ENCODE measurements at regions not wholly inside any gene's neighbourhood (a gene's known extent, or its start where the extent isn't known, plus 50 kb on each side); places are given as distances from the start of the nearest gene placed in this dataset.

DNA sequence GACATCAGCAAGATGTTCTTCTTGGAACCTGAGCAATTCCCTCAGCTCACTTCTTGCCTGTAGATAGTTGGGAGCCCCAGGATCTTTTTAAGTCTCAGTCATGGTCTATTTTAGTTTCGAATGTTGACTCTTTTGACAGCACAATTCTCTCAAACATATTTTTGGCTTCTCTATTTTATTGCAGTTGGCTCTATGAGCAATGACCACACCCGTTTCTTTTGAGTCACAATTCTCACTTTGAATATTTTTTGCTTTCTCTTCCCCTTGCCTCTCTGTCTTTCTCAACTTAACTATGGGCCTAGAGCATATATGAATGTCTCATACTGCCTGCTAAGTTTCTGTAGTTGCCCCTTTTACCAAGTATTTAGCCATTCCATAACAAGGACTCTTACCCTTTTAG is 222.8 kb downstream of the PTN start:
- H3K4me3 ChIP-seq: no peak overlapping the region
- H3K79me2 ChIP-seq (replicated peaks; ENCODE audit: insufficient read depth): no peaks in the 10 kb centered on the region
- H3K4me2 ChIP-seq: no peak overlapping the region
- H3K27me3 ChIP-seq (ENCODE audit: insufficient read depth): no peaks in the 10 kb centered on the region
- no peaks in the 10 kb centered on the region for H3K4me1 Mint-ChIP-seq
- ATAC-seq: no peak
- no peak overlapping the region for H3K4me3 Mint-ChIP-seq
- H3K9me2 ChIP-seq (ENCODE audit: insufficient read depth): no peaks in the 10 kb centered on the region
- peaks cover 3% of the 10 kb centered on the region for H3K27me3 Mint-ChIP-seq (ENCODE audit: insufficient read depth, low read depth, poor library complexity)
- TF ChIP-seq CREB1 (CRISPR knock-in tag; IDR thresholded peaks at IDR 0.05; ENCODE audit: low read depth): no peak
- no peak for TF ChIP-seq EZH2 (IDR thresholded peaks at IDR 0.05; ENCODE audit: low read depth, unreplicated experiment)
- no peak for TF ChIP-seq EZH2phosphoT487 (IDR thresholded peaks at IDR 0.05; ENCODE audit: unreplicated experiment)
- TF ChIP-seq, protein P1, sequence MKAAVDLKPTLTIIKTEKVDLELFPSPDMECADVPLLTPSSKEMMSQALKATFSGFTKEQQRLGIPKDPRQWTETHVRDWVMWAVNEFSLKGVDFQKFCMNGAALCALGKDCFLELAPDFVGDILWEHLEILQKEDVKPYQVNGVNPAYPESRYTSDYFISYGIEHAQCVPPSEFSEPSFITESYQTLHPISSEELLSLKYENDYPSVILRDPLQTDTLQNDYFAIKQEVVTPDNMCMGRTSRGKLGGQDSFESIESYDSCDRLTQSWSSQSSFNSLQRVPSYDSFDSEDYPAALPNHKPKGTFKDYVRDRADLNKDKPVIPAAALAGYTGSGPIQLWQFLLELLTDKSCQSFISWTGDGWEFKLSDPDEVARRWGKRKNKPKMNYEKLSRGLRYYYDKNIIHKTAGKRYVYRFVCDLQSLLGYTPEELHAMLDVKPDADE (IDR thresholded peaks at IDR 0.05): no peak
- TF ChIP-seq POLR2AphosphoS5 (IDR thresholded peaks at IDR 0.05; ENCODE audit: low read depth): no peak
- no peak for TF ChIP-seq STAT1 (IDR thresholded peaks at IDR 0.05; ENCODE audit: unreplicated experiment)
- no peak for TF ChIP-seq REST (IDR thresholded peaks at IDR 0.05; ENCODE audit: unreplicated experiment)
- no peaks in the 10 kb centered on the region for H3F3A ChIP-seq (replicated peaks; ENCODE audit: low read depth)
- no peak overlapping the region for H3K27ac ChIP-seq (ENCODE audit: low read depth)
- H3K9me3 Mint-ChIP-seq: no peaks in the 10 kb centered on the region; the same call in 2 of the 3 replicates
- H3K36me3 ChIP-seq (ENCODE audit: insufficient read depth): no peaks in the 10 kb centered on the region
- H2AFZ ChIP-seq: no peak overlapping the region
- H4K20me1 ChIP-seq (replicated peaks; ENCODE audit: insufficient read depth): no peaks in the 10 kb centered on the region
- no peak for DNase-seq (ENCODE audit: low spot score)
- H3K4me1 ChIP-seq (ENCODE audit: insufficient read depth): no peaks in the 10 kb centered on the region
- H3K27ac Mint-ChIP-seq: no peak overlapping the region
- no peaks in the 10 kb centered on the region for H3K36me3 Mint-ChIP-seq (ENCODE audit: low read depth)

- Mint-ChIP-seq H3K36me3 (ENCODE audit: low read depth) (no peaks in the 10 kb centered on the region; the same call in 2 of the 3 replicates), H3K4me3 (no peak overlapping the region), H3K4me1 (no peaks in the 10 kb centered on the region; the same call in 2 of the 3 replicates), H3K9me3 (peaks cover 6% of the 10 kb centered on the region; the same call in 2 of the 3 replicates), H3K27ac (no peak overlapping the region), H3K27me3 (ENCODE audit: insufficient read depth, low read depth, poor library complexity) (peaks cover 2% of the 10 kb centered on the region)
- H3F3A ChIP-seq (replicated peaks; ENCODE audit: low read depth): no peaks in the 10 kb centered on the region
- no peaks in the 10 kb centered on the region for H3K79me2 ChIP-seq (replicated peaks; ENCODE audit: insufficient read depth)
- H3K4me3 ChIP-seq: no peak overlapping the region
- H3K9me2 ChIP-seq (ENCODE audit: insufficient read depth): no peaks in the 10 kb centered on the region
- no peaks in the 10 kb centered on the region for H3K4me1 ChIP-seq (ENCODE audit: insufficient read depth)
- ATAC-seq (no peak), DNase-seq (ENCODE audit: low spot score) (no peak)
- H3K27me3 ChIP-seq (ENCODE audit: insufficient read depth): no peaks in the 10 kb centered on the region
- H3K36me3 ChIP-seq (ENCODE audit: insufficient read depth): no peaks in the 10 kb centered on the region
- no peaks in the 10 kb centered on the region for H4K20me1 ChIP-seq (replicated peaks; ENCODE audit: insufficient read depth)
- H2AFZ ChIP-seq: no peak overlapping the region
- H3K4me2 ChIP-seq: no peak overlapping the region
- no peak overlapping the region for H3K27ac ChIP-seq (ENCODE audit: low read depth)
- no peak for TF ChIP-seq EZH2 (IDR thresholded peaks at IDR 0.05; ENCODE audit: low read depth, unreplicated experiment)
- TF ChIP-seq, protein P2, sequence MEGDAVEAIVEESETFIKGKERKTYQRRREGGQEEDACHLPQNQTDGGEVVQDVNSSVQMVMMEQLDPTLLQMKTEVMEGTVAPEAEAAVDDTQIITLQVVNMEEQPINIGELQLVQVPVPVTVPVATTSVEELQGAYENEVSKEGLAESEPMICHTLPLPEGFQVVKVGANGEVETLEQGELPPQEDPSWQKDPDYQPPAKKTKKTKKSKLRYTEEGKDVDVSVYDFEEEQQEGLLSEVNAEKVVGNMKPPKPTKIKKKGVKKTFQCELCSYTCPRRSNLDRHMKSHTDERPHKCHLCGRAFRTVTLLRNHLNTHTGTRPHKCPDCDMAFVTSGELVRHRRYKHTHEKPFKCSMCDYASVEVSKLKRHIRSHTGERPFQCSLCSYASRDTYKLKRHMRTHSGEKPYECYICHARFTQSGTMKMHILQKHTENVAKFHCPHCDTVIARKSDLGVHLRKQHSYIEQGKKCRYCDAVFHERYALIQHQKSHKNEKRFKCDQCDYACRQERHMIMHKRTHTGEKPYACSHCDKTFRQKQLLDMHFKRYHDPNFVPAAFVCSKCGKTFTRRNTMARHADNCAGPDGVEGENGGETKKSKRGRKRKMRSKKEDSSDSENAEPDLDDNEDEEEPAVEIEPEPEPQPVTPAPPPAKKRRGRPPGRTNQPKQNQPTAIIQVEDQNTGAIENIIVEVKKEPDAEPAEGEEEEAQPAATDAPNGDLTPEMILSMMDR (conservative IDR thresholded peaks at IDR 0.05; ENCODE audit: low read depth in 2 of 2): no peak
- no peak for TF ChIP-seq ZNF331 (CRISPR knock-in tag; IDR thresholded peaks at IDR 0.05; ENCODE audit: low read depth)
- no peak for TF ChIP-seq POLR2AphosphoS5 (IDR thresholded peaks at IDR 0.05; ENCODE audit: low read depth)
- no peak for TF ChIP-seq JUNB (IDR thresholded peaks at IDR 0.05; ENCODE audit: unreplicated experiment)
- TF ChIP-seq NANOG (IDR thresholded peaks at IDR 0.05; ENCODE audit: borderline replicate concordance): no peak
- no peak for TF ChIP-seq STAT1 (IDR thresholded peaks at IDR 0.05; ENCODE audit: unreplicated experiment)
- TF ChIP-seq, protein P1 (IDR thresholded peaks at IDR 0.05): no peak
These were observed 233.0 kb downstream of the PTN start for GRCh38 chr7:137110535-137110934.
